Ishikawa (cell line): ENCODE measurements at regions not wholly inside any gene's neighbourhood (a gene's known extent, or its start where the extent isn't known, plus 50 kb on each side); places are given as distances from the start of the nearest gene placed in this dataset.

ENCODE experiments used
- EP300 ChIP-seq: IDR thresholded peaks from 2 replicates; pipeline ENCODE4 v1.6.1; 2012; ENCODE audit warnings: borderline replicate concordance
- FOXM1 ChIP-seq: IDR thresholded peaks from 2 replicates; pipeline ENCODE4 v1.6.1; 2012; ENCODE audit warnings: low read depth, borderline replicate concordance
- RAD21 ChIP-seq: IDR thresholded peaks from 2 replicates; pipeline ENCODE4 v1.6.1; 2012; ENCODE audit warnings: low read depth
- TAF1 ChIP-seq: IDR thresholded peaks from 2 replicates; pipeline ENCODE4 v1.6.1; 2012; ENCODE audit warnings: low read depth, mild to moderate bottlenecking
- TEAD4 ChIP-seq: IDR thresholded peaks from 2 replicates; pipeline ENCODE4 v1.6.1; 2012
- YY1 ChIP-seq: IDR thresholded peaks from 2 replicates; pipeline ENCODE4 v1.6.1; 2012; ENCODE audit warnings: low read depth
- TF ChIP-seq, protein P1 (sequence below): IDR thresholded peaks from 2 replicates; pipeline ENCODE4 v1.6.1; 2012; ENCODE audit warnings: low read depth, mild to moderate bottlenecking
- TF ChIP-seq, protein P2 (sequence below): IDR thresholded peaks from 2 replicates; pipeline ENCODE4 v1.6.1; 2012
- TF ChIP-seq, protein P3 (sequence below): IDR thresholded peaks from 2 replicates; pipeline ENCODE4 v1.6.1; 2012

DNA sequence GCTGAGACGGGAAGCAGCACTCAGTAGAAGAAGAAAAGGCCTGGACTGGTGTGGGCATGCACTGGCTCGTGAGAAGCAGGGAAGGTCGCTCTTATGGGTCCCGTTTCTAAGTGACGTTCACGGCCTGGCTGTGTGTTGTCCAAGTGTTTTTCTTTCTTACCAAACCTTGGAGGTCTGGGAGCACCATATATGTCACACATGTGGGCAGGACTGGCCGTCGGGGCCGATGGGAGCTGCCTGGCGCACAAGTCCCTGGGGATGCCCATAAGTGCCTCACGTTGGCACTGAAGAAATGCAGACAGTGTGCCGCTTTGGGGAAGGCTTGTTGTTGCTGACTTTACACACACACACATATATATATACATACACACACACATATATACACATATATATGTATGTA, 86.0 kb upstream of the DUSP22 start:
- TF ChIP-seq TAF1 (no peak), EP300 (no peak), YY1 (no peak), RAD21 (no peak), FOXM1 (no peak), TEAD4 (no peak)
- TF ChIP-seq, protein P1, sequence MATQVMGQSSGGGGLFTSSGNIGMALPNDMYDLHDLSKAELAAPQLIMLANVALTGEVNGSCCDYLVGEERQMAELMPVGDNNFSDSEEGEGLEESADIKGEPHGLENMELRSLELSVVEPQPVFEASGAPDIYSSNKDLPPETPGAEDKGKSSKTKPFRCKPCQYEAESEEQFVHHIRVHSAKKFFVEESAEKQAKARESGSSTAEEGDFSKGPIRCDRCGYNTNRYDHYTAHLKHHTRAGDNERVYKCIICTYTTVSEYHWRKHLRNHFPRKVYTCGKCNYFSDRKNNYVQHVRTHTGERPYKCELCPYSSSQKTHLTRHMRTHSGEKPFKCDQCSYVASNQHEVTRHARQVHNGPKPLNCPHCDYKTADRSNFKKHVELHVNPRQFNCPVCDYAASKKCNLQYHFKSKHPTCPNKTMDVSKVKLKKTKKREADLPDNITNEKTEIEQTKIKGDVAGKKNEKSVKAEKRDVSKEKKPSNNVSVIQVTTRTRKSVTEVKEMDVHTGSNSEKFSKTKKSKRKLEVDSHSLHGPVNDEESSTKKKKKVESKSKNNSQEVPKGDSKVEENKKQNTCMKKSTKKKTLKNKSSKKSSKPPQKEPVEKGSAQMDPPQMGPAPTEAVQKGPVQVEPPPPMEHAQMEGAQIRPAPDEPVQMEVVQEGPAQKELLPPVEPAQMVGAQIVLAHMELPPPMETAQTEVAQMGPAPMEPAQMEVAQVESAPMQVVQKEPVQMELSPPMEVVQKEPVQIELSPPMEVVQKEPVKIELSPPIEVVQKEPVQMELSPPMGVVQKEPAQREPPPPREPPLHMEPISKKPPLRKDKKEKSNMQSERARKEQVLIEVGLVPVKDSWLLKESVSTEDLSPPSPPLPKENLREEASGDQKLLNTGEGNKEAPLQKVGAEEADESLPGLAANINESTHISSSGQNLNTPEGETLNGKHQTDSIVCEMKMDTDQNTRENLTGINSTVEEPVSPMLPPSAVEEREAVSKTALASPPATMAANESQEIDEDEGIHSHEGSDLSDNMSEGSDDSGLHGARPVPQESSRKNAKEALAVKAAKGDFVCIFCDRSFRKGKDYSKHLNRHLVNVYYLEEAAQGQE = no peak
- TF ChIP-seq, protein P2, sequence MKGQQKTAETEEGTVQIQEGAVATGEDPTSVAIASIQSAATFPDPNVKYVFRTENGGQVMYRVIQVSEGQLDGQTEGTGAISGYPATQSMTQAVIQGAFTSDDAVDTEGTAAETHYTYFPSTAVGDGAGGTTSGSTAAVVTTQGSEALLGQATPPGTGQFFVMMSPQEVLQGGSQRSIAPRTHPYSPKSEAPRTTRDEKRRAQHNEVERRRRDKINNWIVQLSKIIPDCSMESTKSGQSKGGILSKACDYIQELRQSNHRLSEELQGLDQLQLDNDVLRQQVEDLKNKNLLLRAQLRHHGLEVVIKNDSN = no peak
- TF ChIP-seq, protein P3, sequence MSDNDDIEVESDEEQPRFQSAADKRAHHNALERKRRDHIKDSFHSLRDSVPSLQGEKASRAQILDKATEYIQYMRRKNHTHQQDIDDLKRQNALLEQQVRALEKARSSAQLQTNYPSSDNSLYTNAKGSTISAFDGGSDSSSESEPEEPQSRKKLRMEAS = no peak
